T-helper 1 cell treated with Interleukin-12 subunit alpha and Interleukin-12 subunit beta and Interleukin-4 antibody, amounts not matched to agents 30 ng/mL and 1 ng/mL, for 36 hours (primary cell): ENCODE measurements at regions not wholly inside any gene's neighbourhood (a gene's known extent, or its start where the extent isn't known, plus 50 kb on each side); places are given as distances from the start of the nearest gene placed in this dataset.
"Not testable (repeated sequence)": the region's sequence is repeated elsewhere in the genome, so short reads cannot be mapped to it uniquely, and the experiment has no call there.

Source experiments
- intact Hi-C: fragments of 100-400 bp; cut with micrococcal nuclease; formaldehyde crosslinking; loops from one replicate; pipeline ENCODE4 v1.15.1; 2024

GRCh38 chr5:162769019-162769418, 668.4 kb upstream of the CCNG1 start:
- intact Hi-C loops = no loop called here

GRCh38 chr5:162785673-162786072, 651.7 kb upstream of the CCNG1 start:
- intact Hi-C loops = no loop called here

- intact Hi-C loops = no loop called here
These were observed 651.2 kb upstream of the CCNG1 start for GRCh38 chr5:162786234-162786633.

GRCh38 chr5:162796507-162796906, 640.9 kb upstream of the CCNG1 start:
- intact Hi-C loops = no loop called here

- intact Hi-C loops = no loop called here
These were observed 637.1 kb upstream of the CCNG1 start for GRCh38 chr5:162800301-162800700.

GRCh38 chr5:162801235-162801634, 636.2 kb upstream of the CCNG1 start:
- intact Hi-C loops = no loop called here

- intact Hi-C loops = no loop called here
These were observed 631.2 kb upstream of the CCNG1 start for GRCh38 chr5:162806195-162806594.

GRCh38 chr5:162811071-162811470, 626.3 kb upstream of the CCNG1 start:
- intact Hi-C loops = no loop called here

GRCh38 chr5:162816816-162817215, 620.6 kb upstream of the CCNG1 start:
- intact Hi-C loops = no loop called here

GRCh38 chr5:162817364-162817763, 620.0 kb upstream of the CCNG1 start:
- intact Hi-C loops = no loop called here

- intact Hi-C loops = not testable (repeated sequence)
These were observed 615.7 kb upstream of the CCNG1 start for GRCh38 chr5:162821664-162822063.

GRCh38 chr5:162824360-162824759, 613.0 kb upstream of the CCNG1 start:
- intact Hi-C loops = no loop called here

GRCh38 chr5:162837155-162837554, 600.2 kb upstream of the CCNG1 start:
- intact Hi-C loops = no loop called here

GRCh38 chr5:162842727-162843126, 594.7 kb upstream of the CCNG1 start:
- intact Hi-C loops = no loop called here

- intact Hi-C loops = no loop called here
These were observed 585.3 kb upstream of the CCNG1 start for GRCh38 chr5:162852134-162852533.

- intact Hi-C loops = no loop called here
These were observed 578.6 kb upstream of the CCNG1 start for GRCh38 chr5:162858770-162859169.

GRCh38 chr5:162870966-162871365, 566.4 kb upstream of the CCNG1 start:
- intact Hi-C loops = no loop called here

- intact Hi-C loops = no loop called here
These were observed 554.8 kb upstream of the CCNG1 start for GRCh38 chr5:162882629-162883028.

- intact Hi-C loops = no loop called here
These were observed 550.7 kb upstream of the CCNG1 start for GRCh38 chr5:162886717-162887116.

GRCh38 chr5:162888268-162888667, 549.1 kb upstream of the CCNG1 start:
- intact Hi-C loops = no loop called here

GRCh38 chr5:162911873-162912272, 525.5 kb upstream of the CCNG1 start:
- intact Hi-C loops = no loop called here

GRCh38 chr5:162916368-162916767, 521.0 kb upstream of the CCNG1 start:
- intact Hi-C loops = no loop called here

- intact Hi-C loops = no loop called here
These were observed 508.3 kb upstream of the CCNG1 start for GRCh38 chr5:162929104-162929503.

GRCh38 chr5:162931501-162931900, 505.9 kb upstream of the CCNG1 start:
- intact Hi-C loops = no loop called here
